Neural cell (in vitro differentiated cells): ENCODE measurements at regions not wholly inside any gene's neighbourhood (a gene's known extent, or its start where the extent isn't known, plus 50 kb on each side); places are given as distances from the start of the nearest gene placed in this dataset.

Experiments
- CTCF ChIP-seq: fragments of 450-650 bp; IDR thresholded peaks from 2 replicates; pipeline ENCODE4 v1.5.1; 2014; ENCODE audit warnings: antibody characterized with exemption, mild to moderate bottlenecking, moderate library complexity; ENCODE audit not compliant: poor library complexity, severe bottlenecking
- EZH2 ChIP-seq: fragments of 200-600, 300-800 bp; shearing (Covaris generic), sonication (generic); IDR thresholded peaks from 2 replicates; pipeline ENCODE4 v1.6.1; 2014; ENCODE audit warnings: antibody characterized with exemption, low read length, borderline replicate concordance, mild to moderate bottlenecking; ENCODE audit not compliant: insufficient read depth, poor library complexity, severe bottlenecking
- MXI1 ChIP-seq: fragments of 450-650 bp; conservative IDR thresholded peaks from 2 replicates; pipeline ENCODE4 v1.6.1; 2014; ENCODE audit warnings: antibody characterized with exemption, mild to moderate bottlenecking; ENCODE audit not compliant: poor library complexity, severe bottlenecking
- POLR2AphosphoS5 ChIP-seq: IDR thresholded peaks from 2 replicates; pipeline ENCODE4 v1.6.1; 2012
- RAD21 ChIP-seq: fragments of 450-650 bp; conservative IDR thresholded peaks from 2 replicates; pipeline ENCODE4 v1.6.1; 2014; ENCODE audit warnings: antibody characterized with exemption, mild to moderate bottlenecking, moderate library complexity
- REST ChIP-seq: IDR thresholded peaks from 2 replicates; pipeline ENCODE4 v1.6.1; 2012; ENCODE audit warnings: borderline replicate concordance
- SMC3 ChIP-seq: fragments of 450-650 bp; conservative IDR thresholded peaks from 2 replicates; pipeline ENCODE4 v1.6.1; 2014; ENCODE audit warnings: antibody characterized with exemption, mild to moderate bottlenecking, moderate library complexity; ENCODE audit not compliant: poor library complexity
- TAF1 ChIP-seq: IDR thresholded peaks from 2 replicates; pipeline ENCODE4 v1.6.1; 2012; ENCODE audit warnings: low read depth

- TF ChIP-seq CTCF, result no peak
- no peak for TF ChIP-seq RAD21
- TF ChIP-seq REST, result no peak
- TF ChIP-seq POLR2AphosphoS5, result no peak
- no peak for TF ChIP-seq EZH2
- no peak for TF ChIP-seq TAF1
- TF ChIP-seq MXI1, result no peak
- TF ChIP-seq SMC3, result no peak
Observed at GRCh38 chr2:217267758-217268157, 407.9 kb upstream of the TNP1 start.
